ENCODE measurements at regions not wholly inside any gene's neighbourhood (a gene's known extent, or its start where the extent isn't known, plus 50 kb on each side); places are given as distances from the start of the nearest gene placed in this dataset.

- no peak overlapping the region for H3K4me3 ChIP-seq (replicated peaks in 1 of 2; ENCODE audit: low read depth in 2 of 2, low read length in 2 of 2)
- DNase-seq (ENCODE audit: low read depth in 2 of 2): no peak
- TF ChIP-seq CTCF (IDR thresholded peaks at IDR 0.05; ENCODE audit: low read depth, low read length): no peak
These were observed 201.8 kb upstream of the CDH5 start for GRCh38 chr16:66164581-66165247.

- TF ChIP-seq CTCF (IDR thresholded peaks at IDR 0.05; ENCODE audit: low read depth, low read length): no peak
- no peak for DNase-seq (ENCODE audit: low read depth in 2 of 2)
These were observed 203.7 kb upstream of the CDH5 start for GRCh38 chr16:66162821-66163220.

GRCh38 chr16:66161942-66162341 is 204.5 kb upstream of the CDH5 start:
- H3K4me3 ChIP-seq (replicated peaks in 1 of 2; ENCODE audit: low read depth in 2 of 2, low read length in 2 of 2): no peak overlapping the region
- TF ChIP-seq CTCF (IDR thresholded peaks at IDR 0.05; ENCODE audit: low read depth, low read length): no peak
- no peak for DNase-seq (ENCODE audit: low read depth in 2 of 2)

More at GRCh38 chr16:66162821-66163220, 203.7 kb upstream of the CDH5 start:
- no peak overlapping the region for H3K4me3 ChIP-seq (replicated peaks in 1 of 2; ENCODE audit: low read depth in 2 of 2, low read length in 2 of 2)

GRCh38 chr16:66161269-66161668 is 205.2 kb upstream of the CDH5 start:
- TF ChIP-seq CTCF (IDR thresholded peaks at IDR 0.05; ENCODE audit: low read depth, low read length): no peak
- H3K4me3 ChIP-seq (replicated peaks in 1 of 2; ENCODE audit: low read depth in 2 of 2, low read length in 2 of 2): no peak overlapping the region

GRCh38 chr16:66159987-66160386 is 206.5 kb upstream of the CDH5 start:
- DNase-seq (ENCODE audit: low read depth in 2 of 2): peak; percentile 7 to 37
- TF ChIP-seq CTCF (IDR thresholded peaks at IDR 0.05; ENCODE audit: low read depth, low read length): no peak
- no peak overlapping the region for H3K4me3 ChIP-seq (replicated peaks in 1 of 2; ENCODE audit: low read depth in 2 of 2, low read length in 2 of 2)

More at GRCh38 chr16:66161269-66161668, 205.2 kb upstream of the CDH5 start:
- no peak for DNase-seq (ENCODE audit: low read depth in 2 of 2)

GRCh38 chr16:66156538-66156937 is 210.0 kb upstream of the CDH5 start:
- H3K4me3 ChIP-seq (replicated peaks in 1 of 2; ENCODE audit: low read depth in 2 of 2, low read length in 2 of 2): no peak overlapping the region
- no peak for DNase-seq (ENCODE audit: low read depth in 2 of 2)
- no peak for TF ChIP-seq CTCF (IDR thresholded peaks at IDR 0.05; ENCODE audit: low read depth, low read length)

GRCh38 chr16:66155933-66156332 is 210.6 kb upstream of the CDH5 start:
- no peak for DNase-seq (ENCODE audit: low read depth in 2 of 2)
- H3K4me3 ChIP-seq (replicated peaks in 1 of 2; ENCODE audit: low read depth in 2 of 2, low read length in 2 of 2): no peak overlapping the region
- no peak for TF ChIP-seq CTCF (IDR thresholded peaks at IDR 0.05; ENCODE audit: low read depth, low read length)

All from cardiac fibroblast (primary cell).